SK-N-SH treated with all-trans-retinoic acid at 6 μM for 48 hours (cell line): ENCODE measurements at regions not wholly inside any gene's neighbourhood (a gene's known extent, or its start where the extent isn't known, plus 50 kb on each side); places are given as distances from the start of the nearest gene placed in this dataset.

Source experiments
- GLIS3 ChIP-seq: fragments of 250-450 bp; sonication (Bioruptor Pico); IDR thresholded peaks from 2 replicates; pipeline ENCODE4 v1.5.0; 2020; ENCODE audit warnings: mild to moderate bottlenecking, moderate library complexity
- OSR1 ChIP-seq: fragments of 250-450 bp; sonication (Bioruptor Pico); IDR thresholded peaks from 2 replicates; pipeline ENCODE4 v1.8.0; 2022; ENCODE audit warnings: moderate library complexity, mild to moderate bottlenecking, inconsistent platforms
- PPARA ChIP-seq: fragments of 250-450 bp; sonication (Bioruptor Pico); IDR thresholded peaks from 2 replicates; pipeline ENCODE4 v1.5.0; 2020; ENCODE audit warnings: mild to moderate bottlenecking, borderline replicate concordance
- RARB ChIP-seq: fragments of 250-450 bp; sonication (Bioruptor Pico); IDR thresholded peaks from 2 replicates; pipeline ENCODE4 v1.8.0; 2021; ENCODE audit warnings: mild to moderate bottlenecking, moderate library complexity
- SNAI2 ChIP-seq: fragments of 250-450 bp; sonication (Bioruptor Pico); IDR thresholded peaks from 2 replicates; pipeline ENCODE4 v1.5.0; 2020; ENCODE audit warnings: mild to moderate bottlenecking, moderate library complexity
- TOX ChIP-seq: fragments of 250-450 bp; sonication (Bioruptor Pico); IDR thresholded peaks from 2 replicates; pipeline ENCODE4 v1.8.0; 2021; ENCODE audit warnings: mild to moderate bottlenecking, moderate library complexity, borderline replicate concordance
- ZFP3 ChIP-seq: fragments of 250-450 bp; sonication (Bioruptor Pico); IDR thresholded peaks from 2 replicates; pipeline ENCODE4 v1.5.0; 2020; ENCODE audit warnings: mild to moderate bottlenecking, moderate library complexity
- ZFP30 ChIP-seq: fragments of 450-650 bp; formaldehyde crosslinking; IDR thresholded peaks from 2 replicates; pipeline ENCODE4 v1.5.0; 2022; ENCODE audit warnings: mild to moderate bottlenecking, moderate library complexity
- ZNF565 ChIP-seq: fragments of 450-650 bp; formaldehyde crosslinking; conservative IDR thresholded peaks from 2 replicates; pipeline ENCODE4 v1.5.0; 2020; ENCODE audit warnings: low read depth, mild to moderate bottlenecking, moderate library complexity
- ZNF70 ChIP-seq: fragments of 450-650 bp; formaldehyde crosslinking; IDR thresholded peaks from 2 replicates; pipeline ENCODE4 v1.5.0; 2020; ENCODE audit warnings: mild to moderate bottlenecking, moderate library complexity

GRCh38 chr15:70293138-70293537, 195.4 kb upstream of the TLE3 start:
- TF ChIP-seq GLIS3 (no peak), ZFP3 (no peak), RARB (no peak), ZFP30 (CRISPR knock-in tag) (no peak), ZNF565 (CRISPR knock-in tag) (no peak), ZNF70 (no peak), TOX (no peak), PPARA (CRISPR knock-in tag) (no peak), OSR1 (no peak), SNAI2 (CRISPR knock-in tag) (no peak)
